CD4-positive, alpha-beta T cell treated with Interleukin-12 subunit alpha and Interleukin-12 subunit beta, for 1 hour (primary cell): ENCODE measurements at regions not wholly inside any gene's neighbourhood (a gene's known extent, or its start where the extent isn't known, plus 50 kb on each side); places are given as distances from the start of the nearest gene placed in this dataset.

Experiments
- DNase-seq: peaks from one replicate; pipeline ENCODE4 v3.0.0-alpha.2; 2020

GRCh38 chr3:118817748-118818165 is 216.9 kb downstream of the IGSF11 start:
- DNase-seq: peak; percentile 49

GRCh38 chr3:118818386-118818785 is 216.3 kb downstream of the IGSF11 start:
- DNase-seq: no peak

GRCh38 chr3:118823626-118824025 is 211.0 kb downstream of the IGSF11 start:
- no peak for DNase-seq

- no peak for DNase-seq
Observed at GRCh38 chr3:118827446-118827845, 207.2 kb downstream of the IGSF11 start.

- no peak for DNase-seq
Observed at GRCh38 chr3:118828351-118828750, 206.3 kb downstream of the IGSF11 start.

GRCh38 chr3:118833075-118833474 is 201.6 kb downstream of the IGSF11 start:
- no peak for DNase-seq

GRCh38 chr3:118838871-118839270 is 195.8 kb downstream of the IGSF11 start:
- DNase-seq: no peak

GRCh38 chr3:118842147-118842863 is 192.3 kb downstream of the IGSF11 start:
- no peak for DNase-seq

- DNase-seq: no peak
Observed at GRCh38 chr3:118846176-118846575, 188.5 kb downstream of the IGSF11 start.
